GM18870 (cell line): ENCODE measurements at regions not wholly inside any gene's neighbourhood (a gene's known extent, or its start where the extent isn't known, plus 50 kb on each side); places are given as distances from the start of the nearest gene placed in this dataset.

Source experiments
- ATAC-seq: cut with Tn5 transposase; IDR thresholded peaks from one replicate; pipeline ENCODE4 v1.9.1; 2021; ENCODE audit warnings: moderate library complexity; ENCODE audit not compliant: unreplicated experiment

DNA sequence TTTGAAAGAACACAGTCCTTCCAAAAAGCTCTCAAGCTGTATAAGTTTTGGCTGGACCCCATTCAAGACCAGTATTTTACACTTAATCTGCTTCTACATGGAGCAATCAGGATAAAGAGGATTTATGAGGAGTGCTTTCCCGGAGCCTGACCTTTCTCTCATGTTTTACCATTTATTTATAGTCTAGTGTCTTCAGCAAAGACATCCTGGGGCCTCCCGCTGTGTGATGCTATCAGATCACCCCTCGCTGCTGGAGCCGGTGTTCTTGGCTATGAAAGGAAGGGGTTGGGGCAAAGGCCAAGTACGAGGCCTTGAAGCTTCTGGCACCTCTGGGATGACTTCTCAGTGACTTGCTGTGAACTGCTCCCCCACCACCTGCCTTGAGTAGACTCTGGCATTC is 189.6 kb downstream of the ADAMTS15 start:
- no peak for ATAC-seq

- ATAC-seq = no peak
Measured at GRCh38 chr11:130638624-130639023, 190.2 kb downstream of the ADAMTS15 start.

- no peak for ATAC-seq
Measured at GRCh38 chr11:130639369-130639768, 190.9 kb downstream of the ADAMTS15 start.

DNA sequence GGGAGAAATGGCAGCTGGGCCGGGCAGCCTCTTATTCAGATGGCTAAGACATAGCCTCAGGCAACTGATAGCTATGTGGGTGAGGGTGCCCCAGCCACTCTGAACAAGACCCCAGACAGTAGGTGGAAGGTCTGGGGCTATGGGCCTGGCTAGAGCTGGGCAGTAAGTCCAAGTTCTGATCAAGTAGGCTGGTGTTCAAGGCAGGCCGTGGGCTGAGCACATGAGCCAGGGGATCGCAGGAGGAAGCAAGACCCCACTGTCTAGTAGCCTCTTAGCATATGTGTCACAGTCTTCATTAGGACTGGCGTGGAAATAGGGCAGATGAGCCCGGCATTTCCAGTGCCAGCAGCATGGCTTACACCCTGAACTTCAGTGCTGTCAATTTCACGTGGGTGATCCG is 192.1 kb downstream of the ADAMTS15 start:
- ATAC-seq = no peak

- no peak for ATAC-seq
Measured at GRCh38 chr11:130641876-130642275, 193.4 kb downstream of the ADAMTS15 start.

GRCh38 chr11:130642994-130643393 is 194.5 kb downstream of the ADAMTS15 start:
- ATAC-seq = no peak

DNA sequence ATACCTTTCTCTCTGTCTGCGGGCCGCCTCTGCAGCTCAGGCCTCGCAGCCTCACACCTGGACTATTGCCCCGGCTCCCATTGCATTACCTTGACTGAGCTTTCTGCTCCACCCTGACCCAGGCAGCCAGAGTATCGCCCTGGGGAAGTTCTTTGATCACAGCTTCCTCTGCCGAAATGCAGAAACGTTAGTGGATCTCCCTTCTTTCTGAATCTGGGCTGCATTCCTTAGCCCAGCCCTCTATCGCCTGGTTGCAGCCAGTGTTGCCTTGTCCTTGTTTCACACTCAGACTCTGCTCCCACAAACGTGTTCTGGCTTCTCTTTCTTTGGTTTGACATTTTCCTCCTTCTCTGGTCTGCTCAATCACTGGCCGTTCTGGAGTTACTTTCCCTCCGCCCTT is 195.7 kb downstream of the ADAMTS15 start:
- ATAC-seq = no peak

GRCh38 chr11:130645164-130645842 is 196.9 kb downstream of the ADAMTS15 start:
- ATAC-seq = no peak

DNA sequence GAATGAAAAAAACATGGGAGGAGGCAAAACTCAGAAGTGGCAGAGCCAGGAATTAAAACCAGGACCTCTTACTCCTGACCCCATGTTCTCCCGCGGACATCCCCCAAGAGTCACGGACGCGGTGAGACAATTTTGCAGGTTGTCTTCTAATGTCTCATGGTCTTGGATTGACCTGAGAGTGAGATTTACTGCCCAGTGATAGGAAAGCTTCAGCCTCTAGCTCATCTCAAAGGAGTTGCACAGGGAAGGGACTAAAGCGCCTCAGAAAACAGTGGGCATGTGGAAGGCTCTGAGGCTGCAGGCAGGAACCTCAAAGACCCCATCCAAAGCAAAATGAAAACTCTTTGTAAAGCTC is 197.4 kb downstream of the ADAMTS15 start:
- no peak for ATAC-seq

DNA sequence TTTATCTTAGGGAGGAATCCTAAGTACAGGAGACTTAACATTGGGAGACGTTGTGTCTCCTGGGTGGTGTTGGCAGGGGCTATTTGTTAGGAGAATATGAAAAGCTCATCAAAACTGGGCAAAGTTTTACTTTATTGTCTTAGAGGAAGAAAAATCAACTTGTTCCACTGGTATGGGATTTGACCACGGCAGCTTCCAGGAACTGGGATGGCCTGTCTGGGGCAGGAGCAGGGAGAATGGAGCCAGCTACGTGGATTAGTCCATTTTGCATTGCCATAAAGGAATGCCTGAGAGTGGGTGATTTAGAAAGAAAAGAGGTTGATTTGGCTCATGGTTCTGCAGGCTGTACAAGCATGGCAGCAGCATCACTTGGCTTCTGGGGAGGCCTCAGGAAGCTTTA is 198.4 kb downstream of the ADAMTS15 start:
- ATAC-seq = no peak

DNA sequence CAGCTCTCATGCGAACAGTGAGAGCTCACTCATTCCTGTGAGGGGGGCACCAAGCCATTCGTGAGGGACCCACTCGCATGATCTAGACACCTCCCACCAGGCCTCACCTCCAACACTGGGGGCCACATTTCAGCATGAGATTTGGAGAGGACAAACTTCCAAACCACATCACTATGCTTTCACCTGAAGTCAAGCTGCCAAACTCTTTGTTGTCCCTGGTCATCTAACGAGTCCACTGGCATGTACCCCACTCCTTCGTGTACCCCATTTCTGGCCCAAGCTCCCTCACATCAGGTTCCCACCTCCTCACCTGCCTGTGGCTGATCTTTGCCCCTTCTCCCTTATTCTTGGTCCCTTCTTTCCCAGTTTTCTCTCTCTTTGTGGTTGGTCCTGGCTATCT is 198.9 kb downstream of the ADAMTS15 start:
- no peak for ATAC-seq

GRCh38 chr11:130649801-130650200 is 201.4 kb downstream of the ADAMTS15 start:
- no peak for ATAC-seq

GRCh38 chr11:130650456-130651030 is 202.1 kb downstream of the ADAMTS15 start:
- no peak for ATAC-seq

DNA sequence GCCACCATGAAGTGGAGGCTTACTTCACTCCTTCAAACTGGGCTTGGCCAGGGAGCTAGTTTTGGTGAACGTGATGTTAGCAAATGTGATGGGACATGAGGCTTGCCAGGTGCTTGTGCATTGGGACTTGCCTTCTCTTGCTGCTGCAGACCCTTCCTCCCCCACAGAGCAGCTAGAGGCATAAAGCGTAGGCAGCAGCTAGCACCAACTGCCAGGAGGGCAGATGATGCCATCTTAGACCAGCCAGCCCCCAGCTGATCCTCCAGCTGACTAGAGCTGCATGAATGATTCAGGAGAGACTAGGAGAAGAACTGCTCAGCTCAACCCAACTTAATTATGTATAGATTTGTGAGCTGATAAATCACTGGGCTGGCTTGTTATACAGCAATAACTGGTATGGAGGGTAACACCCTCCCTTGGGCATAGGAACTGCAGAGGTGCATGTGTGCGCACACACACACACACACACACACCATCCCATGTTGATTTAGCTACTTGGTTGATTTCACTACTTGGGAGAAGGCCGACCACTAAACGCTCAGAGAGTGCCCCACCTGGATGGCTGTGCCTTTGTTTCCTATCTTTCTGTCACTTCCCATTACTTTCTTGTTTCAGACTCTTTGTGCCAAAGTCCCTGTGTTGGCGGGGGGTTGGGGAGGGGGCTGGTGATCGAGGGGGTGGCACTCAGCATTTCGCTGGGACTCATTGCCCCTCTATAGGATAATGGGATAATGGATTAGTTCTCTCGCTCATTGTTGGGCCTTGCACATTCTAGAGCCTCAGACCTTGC is 202.8 kb downstream of the ADAMTS15 start:
- no peak for ATAC-seq

GRCh38 chr11:130652671-130653335 is 204.4 kb downstream of the ADAMTS15 start:
- ATAC-seq = no peak

DNA sequence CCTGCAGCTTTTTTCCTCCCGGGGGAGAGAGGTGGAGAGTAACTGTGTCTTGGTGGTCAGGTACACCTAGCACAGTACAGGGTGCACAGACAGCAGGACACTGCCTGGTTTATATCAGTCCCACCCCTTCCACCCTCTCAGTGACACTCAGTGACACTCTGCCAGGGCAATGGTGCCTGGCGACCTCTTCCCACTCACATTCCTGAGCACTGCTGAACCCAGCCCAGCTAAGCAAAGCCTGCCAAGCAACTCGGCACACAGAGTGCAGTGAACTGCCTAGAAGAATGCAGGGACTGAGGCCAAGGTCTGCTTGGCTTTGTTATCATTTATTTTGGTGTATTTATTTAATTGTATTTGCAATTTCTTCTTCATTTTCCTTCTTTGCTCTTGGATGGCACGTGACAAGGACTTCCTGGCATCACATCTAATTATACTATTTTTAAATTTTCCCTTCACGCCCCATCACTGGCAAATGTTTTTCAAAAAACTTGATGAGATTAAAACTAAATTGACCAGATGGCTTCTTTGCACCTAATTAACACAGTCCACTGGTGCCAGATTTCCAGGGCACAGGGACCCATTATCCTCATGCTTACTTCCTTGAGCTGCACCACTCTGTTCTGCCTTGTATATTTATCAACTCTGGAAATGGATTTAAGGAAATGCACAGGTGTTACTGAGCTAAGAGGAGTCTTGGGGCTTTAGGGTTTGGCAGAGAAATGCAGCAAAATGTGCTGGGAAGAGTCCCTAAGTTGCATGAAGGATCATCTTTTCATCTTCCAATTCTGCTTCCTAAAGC is 205.6 kb downstream of the ADAMTS15 start:
- no peak for ATAC-seq

- ATAC-seq = no peak
Measured at GRCh38 chr11:130655300-130655699, 206.9 kb downstream of the ADAMTS15 start.

DNA sequence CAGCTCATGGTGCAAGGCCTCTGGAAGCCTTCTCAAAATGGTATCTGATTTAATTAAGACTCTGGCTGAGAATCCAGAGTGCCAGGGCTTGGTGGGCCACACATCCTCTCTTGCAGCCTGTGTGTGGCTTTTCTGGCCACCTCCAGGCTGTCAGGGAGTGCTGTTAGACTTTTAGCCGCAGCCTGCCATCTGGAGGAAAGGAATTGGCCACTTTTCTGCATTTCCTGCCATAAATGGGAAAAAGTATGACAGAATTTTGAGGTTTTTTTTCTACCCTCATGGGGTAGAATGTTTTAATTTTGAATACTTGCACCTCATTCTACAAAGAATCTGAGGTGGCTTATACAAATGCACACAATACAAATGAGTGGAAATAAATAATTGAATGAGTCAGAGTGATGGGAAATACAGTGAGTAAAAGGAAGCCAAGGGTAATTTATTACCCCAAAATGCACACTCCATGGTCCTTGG is 218.4 kb downstream of the ADAMTS15 start:
- no peak for ATAC-seq

GRCh38 chr11:130668751-130669150 is 220.3 kb downstream of the ADAMTS15 start:
- ATAC-seq = no peak

GRCh38 chr11:130670200-130670599 is 221.8 kb downstream of the ADAMTS15 start:
- ATAC-seq = no peak
